Fibroblast of lung (primary cell): ENCODE measurements at regions not wholly inside any gene's neighbourhood (a gene's known extent, or its start where the extent isn't known, plus 50 kb on each side); places are given as distances from the start of the nearest gene placed in this dataset.

ENCODE experiments used
- DNase-seq, 2 donors: peaks; one replicate each; pipeline versions ENCODE4 v3.0.0 to v3.0.0-alpha.2; 2010; ENCODE audit warnings: low read depth in 2 of 2
- H2AFZ ChIP-seq: 2 replicates; pipeline ENCODE4 v1.5.1; 2012; ENCODE audit warnings: low read length, control low read depth, inconsistent platforms
- H3K27ac ChIP-seq: 2 replicates; pipeline ENCODE4 v1.5.1; 2011; ENCODE audit warnings: low read length, control low read depth; ENCODE audit not compliant: insufficient read depth
- H3K27me3 ChIP-seq: 2 replicates; pipeline ENCODE4 v1.5.1; 2011; ENCODE audit warnings: mild to moderate bottlenecking, low read length; ENCODE audit not compliant: control insufficient read depth, insufficient read depth
- H3K36me3 ChIP-seq: 2 replicates; pipeline ENCODE4 v1.5.1; 2011; ENCODE audit warnings: low read length; ENCODE audit not compliant: control insufficient read depth, insufficient read depth
- H3K4me1 ChIP-seq: 2 replicates; pipeline ENCODE4 v1.5.1; 2011; ENCODE audit warnings: low read length; ENCODE audit not compliant: control insufficient read depth, insufficient read depth; ENCODE audit errors: extremely low read depth
- H3K4me2 ChIP-seq: 2 replicates; pipeline ENCODE4 v1.5.1; 2011; ENCODE audit warnings: low read length, control low read depth; ENCODE audit not compliant: insufficient read depth; ENCODE audit errors: extremely low read depth
- H3K4me3 ChIP-seq, 4 experiments: fragments of 200-600 bp in 1 of 4; sonication (generic) in 1 of 4; replicated peaks in 1 of 4; 2 replicates each; pipeline ENCODE4 v1.5.1; 2011 to 2016; ENCODE audit warnings: low read length in 4 of 4, low read depth in 3 of 4, mild to moderate bottlenecking in 3 of 4, control low read depth in 2 of 4, inconsistent platforms in 1 of 4, mixed read lengths in 1 of 4; ENCODE audit not compliant: insufficient read depth in 1 of 4; ENCODE audit errors: control extremely low read depth in 1 of 4
- H3K79me2 ChIP-seq: 2 replicates; pipeline ENCODE4 v1.5.1; 2012; ENCODE audit warnings: mild to moderate bottlenecking, low read length, inconsistent platforms; ENCODE audit not compliant: control insufficient read depth, insufficient read depth
- H3K9ac ChIP-seq: 2 replicates; pipeline ENCODE4 v1.5.1; 2011; ENCODE audit warnings: mild to moderate bottlenecking, low read length, control low read depth; ENCODE audit not compliant: insufficient read depth
- H3K9me3 ChIP-seq: 2 replicates; pipeline ENCODE4 v1.5.1; 2012; ENCODE audit warnings: low read depth, low read length; ENCODE audit not compliant: control insufficient read depth, insufficient read depth
- H4K20me1 ChIP-seq: 2 replicates; pipeline ENCODE4 v1.5.1; 2011; ENCODE audit warnings: low read length; ENCODE audit not compliant: control insufficient read depth, insufficient read depth; ENCODE audit errors: extremely low read depth
- EZH2 ChIP-seq: IDR thresholded peaks from 2 replicates; pipeline ENCODE4 v1.5.1; 2012; ENCODE audit warnings: low read length, control low read depth, mild to moderate bottlenecking; ENCODE audit errors: missing control alignments
- TF ChIP-seq, protein P1 (sequence below), 2 donors: IDR thresholded peaks in 1 of 2; conservative IDR thresholded peaks in 1 of 2; 1 replicate in 1 of 2; 2 replicates in 1 of 2; pipeline ENCODE4 v1.5.1; 2011 to 2012; ENCODE audit warnings: low read length in 2 of 2, control low read depth in 1 of 2, inconsistent platforms in 1 of 2, low read depth in 1 of 2, mild to moderate bottlenecking in 1 of 2

DNA sequence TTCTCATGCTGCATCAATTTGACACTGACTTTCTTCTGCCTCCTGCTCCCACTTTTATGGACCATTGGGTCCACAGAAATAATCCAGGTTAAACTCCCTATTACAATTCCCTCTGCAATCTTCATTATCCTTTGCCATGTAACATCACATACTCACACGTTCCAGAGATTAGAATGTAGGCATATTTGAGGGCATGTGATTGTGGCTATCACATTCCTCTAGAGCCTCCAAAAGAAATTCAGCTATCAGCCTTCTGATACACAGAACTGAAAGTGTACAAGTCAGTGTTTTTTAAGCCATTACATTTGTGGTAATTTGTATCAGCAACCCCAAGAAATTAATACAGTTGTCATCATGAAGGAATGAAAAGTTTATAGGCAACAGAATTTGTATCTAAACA lies 892.4 kb downstream of the RPS29 start:
- H3K27me3 ChIP-seq: no peaks in the 10 kb centered on the region
- no peaks in the 10 kb centered on the region for H3K9me3 ChIP-seq
- H2AFZ ChIP-seq: no peak overlapping the region
- H3K36me3 ChIP-seq: no peaks in the 10 kb centered on the region
- no peak overlapping the region for H3K4me2 ChIP-seq
- no peak overlapping the region for H3K27ac ChIP-seq
- no peak overlapping the region for H3K4me3 ChIP-seq
- H3K4me1 ChIP-seq: no peaks in the 10 kb centered on the region
- no peaks in the 10 kb centered on the region for H4K20me1 ChIP-seq
- no peak overlapping the region for H3K9ac ChIP-seq
- H3K79me2 ChIP-seq: no peaks in the 10 kb centered on the region
- DNase-seq: no peak
- TF ChIP-seq, protein P1, sequence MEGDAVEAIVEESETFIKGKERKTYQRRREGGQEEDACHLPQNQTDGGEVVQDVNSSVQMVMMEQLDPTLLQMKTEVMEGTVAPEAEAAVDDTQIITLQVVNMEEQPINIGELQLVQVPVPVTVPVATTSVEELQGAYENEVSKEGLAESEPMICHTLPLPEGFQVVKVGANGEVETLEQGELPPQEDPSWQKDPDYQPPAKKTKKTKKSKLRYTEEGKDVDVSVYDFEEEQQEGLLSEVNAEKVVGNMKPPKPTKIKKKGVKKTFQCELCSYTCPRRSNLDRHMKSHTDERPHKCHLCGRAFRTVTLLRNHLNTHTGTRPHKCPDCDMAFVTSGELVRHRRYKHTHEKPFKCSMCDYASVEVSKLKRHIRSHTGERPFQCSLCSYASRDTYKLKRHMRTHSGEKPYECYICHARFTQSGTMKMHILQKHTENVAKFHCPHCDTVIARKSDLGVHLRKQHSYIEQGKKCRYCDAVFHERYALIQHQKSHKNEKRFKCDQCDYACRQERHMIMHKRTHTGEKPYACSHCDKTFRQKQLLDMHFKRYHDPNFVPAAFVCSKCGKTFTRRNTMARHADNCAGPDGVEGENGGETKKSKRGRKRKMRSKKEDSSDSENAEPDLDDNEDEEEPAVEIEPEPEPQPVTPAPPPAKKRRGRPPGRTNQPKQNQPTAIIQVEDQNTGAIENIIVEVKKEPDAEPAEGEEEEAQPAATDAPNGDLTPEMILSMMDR (conservative IDR thresholded peaks at IDR 0.05 in 1 of 2, IDR thresholded peaks at IDR 0.05 in 1 of 2; ENCODE audit: low read depth in 1 of 2, low read length in 2 of 2): no peak
- TF ChIP-seq EZH2: no peak

DNA sequence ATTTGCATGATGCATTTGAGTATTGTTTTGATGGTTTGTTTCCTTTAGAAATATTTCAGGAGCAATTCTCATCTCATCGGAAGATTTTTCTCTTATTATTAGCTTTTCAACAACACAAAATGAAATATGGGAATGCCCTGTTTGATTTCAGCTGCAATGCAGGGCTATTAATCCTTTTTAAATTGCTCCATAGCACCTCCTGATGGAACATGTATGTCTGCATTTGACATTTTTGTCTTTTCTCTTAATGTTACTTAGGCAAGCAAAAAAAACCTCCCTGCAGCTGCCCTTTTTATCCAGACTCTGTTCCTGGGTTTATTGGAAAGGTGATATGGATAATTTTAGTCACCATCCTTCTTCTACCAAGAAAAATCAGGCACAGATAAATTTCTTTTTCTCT lies 895.8 kb downstream of the RPS29 start:
- no peak for TF ChIP-seq EZH2
- TF ChIP-seq, protein P1 (conservative IDR thresholded peaks at IDR 0.05 in 1 of 2, IDR thresholded peaks at IDR 0.05 in 1 of 2; ENCODE audit: low read depth in 1 of 2, low read length in 2 of 2): no peak
- H3K9ac ChIP-seq: no peak overlapping the region
- no peak overlapping the region for H3K4me2 ChIP-seq
- no peak overlapping the region for H3K27ac ChIP-seq
- H3K4me1 ChIP-seq: no peaks in the 10 kb centered on the region
- no peaks in the 10 kb centered on the region for H3K79me2 ChIP-seq
- H2AFZ ChIP-seq: no peak overlapping the region
- no peak overlapping the region for H3K4me3 ChIP-seq
- no peaks in the 10 kb centered on the region for H3K36me3 ChIP-seq
- DNase-seq: no peak
- no peaks in the 10 kb centered on the region for H3K9me3 ChIP-seq
- no peaks in the 10 kb centered on the region for H4K20me1 ChIP-seq
- no peaks in the 10 kb centered on the region for H3K27me3 ChIP-seq

DNA sequence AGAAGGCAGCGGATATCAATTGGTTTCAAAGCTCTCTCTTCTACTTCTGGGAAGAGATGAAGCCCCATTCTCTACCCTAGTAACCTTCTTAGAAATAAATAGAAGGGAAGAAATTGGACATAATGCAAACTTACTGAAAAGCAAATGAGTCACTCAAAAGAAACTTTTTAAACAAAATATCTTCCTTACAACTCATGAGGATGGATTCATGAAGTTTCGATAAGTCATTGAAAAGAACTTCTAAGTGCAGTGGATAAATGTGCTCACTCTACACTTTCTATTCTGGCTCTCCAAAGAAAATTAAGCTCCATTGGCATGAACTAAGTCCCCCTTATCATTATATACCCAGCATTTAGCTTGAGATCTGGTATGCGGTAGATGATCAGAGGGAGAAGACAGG lies 899.5 kb downstream of the RPS29 start:
- H3K4me2 ChIP-seq: no peak overlapping the region
- TF ChIP-seq, protein P1 (conservative IDR thresholded peaks at IDR 0.05 in 1 of 2, IDR thresholded peaks at IDR 0.05 in 1 of 2; ENCODE audit: low read depth in 1 of 2, low read length in 2 of 2): no peak
- no peak for TF ChIP-seq EZH2
- peak in 1 of 2 donors; percentile 20 for DNase-seq
- H2AFZ ChIP-seq: no peak overlapping the region
- H3K9me3 ChIP-seq: no peaks in the 10 kb centered on the region
- H3K4me1 ChIP-seq: no peaks in the 10 kb centered on the region
- H4K20me1 ChIP-seq: no peaks in the 10 kb centered on the region
- H3K27me3 ChIP-seq: no peaks in the 10 kb centered on the region
- peak overlapping the region; percentile 19 for H3K27ac ChIP-seq
- no peaks in the 10 kb centered on the region for H3K36me3 ChIP-seq
- H3K4me3 ChIP-seq: no peak overlapping the region
- H3K79me2 ChIP-seq: no peaks in the 10 kb centered on the region
- H3K9ac ChIP-seq: no peak overlapping the region
